GM12878 (cell line): ENCODE measurements at regions not wholly inside any gene's neighbourhood (a gene's known extent, or its start where the extent isn't known, plus 50 kb on each side); places are given as distances from the start of the nearest gene placed in this dataset.

Experiments
- ATAC-seq: fragments of 200-7000 bp; cut with Tn5 transposase; 3 replicates; pipeline ENCODE4 v1.9.1; 2020; ENCODE audit warnings: mild to moderate bottlenecking, moderate library complexity
- BruUV-seq: library from RNA; stranded (reverse); fragments of 400-500 nt; replicated peaks from 2 replicates; lab custom pipeline; 2021; lab: Mats Ljungman, UMichigan
- CTCF ChIA-PET: fragments of 300-600 bp; sonication (Branson Sonifier 250); formaldehyde crosslinking; extraction: SDS; loops from one replicate; lab custom pipeline; 2021; ENCODE audit warnings: inconsistent platforms; lab: Yijun Ruan, JAX
- POLR2A ChIA-PET: fragments of 350-600 bp; formaldehyde crosslinking; extraction: SDS; loops from one replicate; lab custom pipeline; 2021; ENCODE audit warnings: inconsistent platforms; lab: Charles Lee
- RAD21 ChIA-PET: fragments of 300-600 bp; sonication (Branson Sonifier 250); formaldehyde crosslinking; loops from one replicate; lab custom pipeline; 2023; ENCODE audit warnings: antibody characterized with exemption; ENCODE audit not compliant: unreplicated experiment; lab: Charles Lee
- SMC1A ChIA-PET: fragments of 300-600 bp; sonication (Branson Sonifier 250); formaldehyde crosslinking; loops from one replicate; lab custom pipeline; 2023; ENCODE audit not compliant: unreplicated experiment, uncharacterized antibody; lab: Charles Lee
- DNase-seq: peaks from one replicate; pipeline ENCODE4 v3.0.0-alpha.2; 2011; ENCODE audit warnings: low read depth, low spot score
- FAIRE-seq: peaks from 3 replicates; lab custom pipeline; 2011; peaks lifted over from hg19 to GRCh38; lab: Jason Lieb, UNC
- H2AFZ ChIP-seq: 2 replicates; pipeline ENCODE4 v1.6.0; 2011; ENCODE audit warnings: low read depth, low read length, control low read depth; ENCODE audit not compliant: control insufficient read depth
- H3K27ac ChIP-seq: 2 replicates; pipeline ENCODE4 v1.5.1; 2011; ENCODE audit warnings: control low read depth; ENCODE audit not compliant: control insufficient read depth, insufficient read depth
- H3K27me3 ChIP-seq, 2 experiments: replicated peaks in 1 of 2; 2 replicates each; pipeline versions ENCODE4 v1.6.0 to v1.6.1; 2011; ENCODE audit warnings: low read length in 1 of 2; ENCODE audit not compliant: control insufficient read depth in 2 of 2, insufficient read depth in 2 of 2
- H3K36me3 ChIP-seq, 2 experiments: 2 replicates each; pipeline ENCODE4 v1.5.1; 2011; ENCODE audit warnings: low read length in 1 of 2; ENCODE audit not compliant: control insufficient read depth in 2 of 2, insufficient read depth in 2 of 2
- H3K4me1 ChIP-seq: 2 replicates; pipeline ENCODE4 v1.6.1; 2011; ENCODE audit warnings: mild to moderate bottlenecking, low read length, moderate library complexity, mixed read lengths; ENCODE audit not compliant: control insufficient read depth, insufficient read depth
- H3K4me2 ChIP-seq: 2 replicates; pipeline ENCODE4 v1.6.0; 2011; ENCODE audit warnings: control low read depth; ENCODE audit not compliant: control insufficient read depth, insufficient read depth
- H3K4me3 ChIP-seq: fragments of 200-600 bp; sonication (generic); 2 replicates; pipeline ENCODE4 v1.5.1; 2016
- H3K79me2 ChIP-seq: 2 replicates; pipeline ENCODE4 v1.6.0; 2011; ENCODE audit warnings: low read length; ENCODE audit not compliant: control insufficient read depth, insufficient read depth
- H3K9ac ChIP-seq: 2 replicates; pipeline ENCODE4 v1.8.0; 2011; ENCODE audit warnings: low read length, control low read depth, mixed read lengths; ENCODE audit not compliant: control insufficient read depth, insufficient read depth
- H3K9me3 ChIP-seq: replicated peaks from 3 replicates; pipeline ENCODE4 v1.5.1; 2011; ENCODE audit warnings: mild to moderate bottlenecking, low read length; ENCODE audit not compliant: control insufficient read depth, insufficient read depth
- H4K20me1 ChIP-seq: 2 replicates; pipeline ENCODE4 v1.6.0; 2011; ENCODE audit not compliant: control insufficient read depth, insufficient read depth
- ATF2 ChIP-seq: IDR thresholded peaks from 2 replicates; pipeline ENCODE4 v1.6.1; 2012; ENCODE audit warnings: low read length, inconsistent platforms
- BCL11A ChIP-seq: IDR thresholded peaks from 2 replicates; pipeline ENCODE4 v1.6.1; 2011; ENCODE audit warnings: low read depth, low read length
- CBFB ChIP-seq: IDR thresholded peaks from 2 replicates; pipeline ENCODE4 v1.6.1; 2016; ENCODE audit warnings: antibody characterized with exemption, low read depth
- CBX5 ChIP-seq: sonication (generic); IDR thresholded peaks from 2 replicates; pipeline ENCODE4 v1.6.1; 2016; ENCODE audit warnings: low read depth, moderate library complexity, mild to moderate bottlenecking, inconsistent platforms
- GATAD2B ChIP-seq: fragments of 450-650 bp; conservative IDR thresholded peaks from 2 replicates; pipeline ENCODE4 v1.6.1; 2017; ENCODE audit warnings: low read depth, mild to moderate bottlenecking, moderate library complexity
- HDAC6 ChIP-seq: fragments of 200-600 bp; sonication (generic); IDR thresholded peaks from one replicate; pipeline ENCODE4 v1.8.0; 2017; ENCODE audit warnings: antibody characterized with exemption; ENCODE audit not compliant: unreplicated experiment
- IKZF1 ChIP-seq: fragments of 450-650 bp; conservative IDR thresholded peaks from 2 replicates; pipeline ENCODE4 v1.6.1; 2017; ENCODE audit warnings: antibody characterized with exemption, mild to moderate bottlenecking
- KLF5 ChIP-seq: fragments of 450-650 bp; IDR thresholded peaks from 2 replicates; pipeline ENCODE4 v1.6.1; 2014; ENCODE audit warnings: mild to moderate bottlenecking; ENCODE audit not compliant: partially characterized antibody
- MXI1 ChIP-seq: fragments of 150-350 bp; IDR thresholded peaks from 2 replicates; pipeline ENCODE4 v1.6.1; 2011; ENCODE audit warnings: low read depth, mild to moderate bottlenecking, inconsistent platforms, low read length, improper control_type of control experiment
- NFXL1 ChIP-seq: fragments of 450-650 bp; IDR thresholded peaks from 2 replicates; pipeline ENCODE4 v1.6.1; 2017; ENCODE audit warnings: antibody characterized with exemption, mild to moderate bottlenecking, borderline replicate concordance
- RBBP5 ChIP-seq: fragments of 200-600 bp; sonication (generic); conservative IDR thresholded peaks from 2 replicates; pipeline ENCODE4 v1.6.1; 2016
- SIX5 ChIP-seq: IDR thresholded peaks from 2 replicates; pipeline ENCODE4 v1.6.1; 2011; ENCODE audit warnings: mild to moderate bottlenecking, low read depth, low read length, moderate library complexity; ENCODE audit not compliant: severe bottlenecking
- SREBF2 ChIP-seq: IDR thresholded peaks from 2 replicates; pipeline ENCODE4 v1.6.1; 2012; ENCODE audit warnings: mild to moderate bottlenecking, low read length
- SRF ChIP-seq, 2 experiments: IDR thresholded peaks; 2 replicates each; pipeline ENCODE4 v1.6.1; 2011; ENCODE audit warnings: low read depth in 2 of 2, low read length in 2 of 2, mild to moderate bottlenecking in 1 of 2, moderate library complexity in 1 of 2
- SUZ12 ChIP-seq: fragments of 200-600 bp; sonication (generic); IDR thresholded peaks from one replicate; pipeline ENCODE4 v1.6.1; 2018; ENCODE audit warnings: antibody characterized with exemption, mild to moderate bottlenecking; ENCODE audit not compliant: unreplicated experiment
- WGBS: methylation state at CpG from one replicate; pipeline ENCODE4 v1.1.6; 2016; ENCODE audit warnings: low lambda C conversion rate; ENCODE audit not compliant: insufficient replicate concordance, insufficient coverage; ENCODE audit errors: missing lambda C conversion rate; 5-methylcytosine and 5-hydroxymethylcytosine counted together
- in situ Hi-C: fragments of 300-500 bp; cut with MboI; formaldehyde crosslinking; loops from 9 replicates; pipeline ENCODE4 v1.14.3; 2018; ENCODE audit warnings: mixed read lengths
- intact Hi-C: fragments of 100-400 bp; cut with micrococcal nuclease; formaldehyde crosslinking; loops from one replicate; pipeline ENCODE4 v1.14.2; 2022; ENCODE audit not compliant: unreplicated experiment

GRCh38 chr5:171573021-171573420 lies 153.6 kb downstream of the FGF18 start:
- BruUV-seq: no TSS peak
- RAD21 ChIA-PET: no interaction called here
- ATAC-seq: no peak
- H3K36me3 ChIP-seq: no peaks in the 10 kb centered on the region
- H3K9me3 ChIP-seq: no peaks in the 10 kb centered on the region
- H4K20me1 ChIP-seq: no peaks in the 10 kb centered on the region
- no peaks in the 10 kb centered on the region; a peak in 1 of 4 replicates for H3K27me3 ChIP-seq
- H3K9ac ChIP-seq: no peak overlapping the region
- H2AFZ ChIP-seq: no peak overlapping the region
- DNase-seq: no peak
- POLR2A ChIA-PET: no interaction called here
- no peaks in the 10 kb centered on the region for H3K4me1 ChIP-seq
- no peak overlapping the region for H3K4me3 ChIP-seq
- H3K79me2 ChIP-seq: no peaks in the 10 kb centered on the region
- no peak overlapping the region for H3K4me2 ChIP-seq
- no peak for FAIRE-seq
- 40% methylated on average over 2 of the region's 2 CpGs for WGBS
- in situ Hi-C loops: no loop called here
- H3K27ac ChIP-seq: no peak overlapping the region
- SMC1A ChIA-PET: interaction anchor here (0.9 kb wide), 1 partner anchor 9 kb away, joined by 3 read pairs; no protein-coding TSS in a partner anchor
- TF ChIP-seq MXI1 (no peak), BCL11A (no peak), SIX5 (no peak), SREBF2 (no peak), HDAC6 (no peak), RBBP5 (no peak), CBFB (no peak), GATAD2B (no peak), KLF5 (no peak), SUZ12 (no peak), NFXL1 (no peak), ATF2 (no peak), CBX5 (no peak), IKZF1 (no peak), SRF (IDR thresholded peaks at IDR 0.05; ENCODE audit: low read depth in 2 of 2, low read length in 2 of 2) (no peak)
- intact Hi-C loops: no loop called here
- CTCF ChIA-PET: no interaction called here
